ENCODE measurements at regions not wholly inside any gene's neighbourhood (a gene's known extent, or its start where the extent isn't known, plus 50 kb on each side); places are given as distances from the start of the nearest gene placed in this dataset.

DNA sequence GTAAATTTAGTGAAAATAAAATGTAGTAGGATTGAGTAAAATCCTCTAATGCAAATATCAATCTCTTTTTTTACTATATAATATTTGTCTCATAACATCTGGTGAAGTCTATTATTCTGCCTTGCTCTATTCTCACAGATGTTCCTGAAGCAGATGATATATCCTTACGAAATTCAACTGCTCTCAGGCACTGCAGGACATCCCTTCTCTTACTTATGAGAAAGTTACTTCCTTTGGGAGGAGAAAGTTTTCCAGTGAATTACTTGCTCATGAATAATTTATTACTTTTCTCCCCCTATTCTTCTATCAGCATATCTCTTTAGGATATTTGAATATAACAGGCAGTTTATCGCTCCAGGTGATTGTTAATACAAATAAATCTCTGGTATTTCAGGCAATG lies 75.6 kb upstream of the AGA start:
- TF ChIP-seq, protein P1, sequence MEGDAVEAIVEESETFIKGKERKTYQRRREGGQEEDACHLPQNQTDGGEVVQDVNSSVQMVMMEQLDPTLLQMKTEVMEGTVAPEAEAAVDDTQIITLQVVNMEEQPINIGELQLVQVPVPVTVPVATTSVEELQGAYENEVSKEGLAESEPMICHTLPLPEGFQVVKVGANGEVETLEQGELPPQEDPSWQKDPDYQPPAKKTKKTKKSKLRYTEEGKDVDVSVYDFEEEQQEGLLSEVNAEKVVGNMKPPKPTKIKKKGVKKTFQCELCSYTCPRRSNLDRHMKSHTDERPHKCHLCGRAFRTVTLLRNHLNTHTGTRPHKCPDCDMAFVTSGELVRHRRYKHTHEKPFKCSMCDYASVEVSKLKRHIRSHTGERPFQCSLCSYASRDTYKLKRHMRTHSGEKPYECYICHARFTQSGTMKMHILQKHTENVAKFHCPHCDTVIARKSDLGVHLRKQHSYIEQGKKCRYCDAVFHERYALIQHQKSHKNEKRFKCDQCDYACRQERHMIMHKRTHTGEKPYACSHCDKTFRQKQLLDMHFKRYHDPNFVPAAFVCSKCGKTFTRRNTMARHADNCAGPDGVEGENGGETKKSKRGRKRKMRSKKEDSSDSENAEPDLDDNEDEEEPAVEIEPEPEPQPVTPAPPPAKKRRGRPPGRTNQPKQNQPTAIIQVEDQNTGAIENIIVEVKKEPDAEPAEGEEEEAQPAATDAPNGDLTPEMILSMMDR (IDR thresholded peaks at IDR 0.05) = no peak
- no peak for TF ChIP-seq POLR2A (IDR thresholded peaks at IDR 0.05)
